ENCODE measurements at regions not wholly inside any gene's neighbourhood (a gene's known extent, or its start where the extent isn't known, plus 50 kb on each side); places are given as distances from the start of the nearest gene placed in this dataset.

DNA sequence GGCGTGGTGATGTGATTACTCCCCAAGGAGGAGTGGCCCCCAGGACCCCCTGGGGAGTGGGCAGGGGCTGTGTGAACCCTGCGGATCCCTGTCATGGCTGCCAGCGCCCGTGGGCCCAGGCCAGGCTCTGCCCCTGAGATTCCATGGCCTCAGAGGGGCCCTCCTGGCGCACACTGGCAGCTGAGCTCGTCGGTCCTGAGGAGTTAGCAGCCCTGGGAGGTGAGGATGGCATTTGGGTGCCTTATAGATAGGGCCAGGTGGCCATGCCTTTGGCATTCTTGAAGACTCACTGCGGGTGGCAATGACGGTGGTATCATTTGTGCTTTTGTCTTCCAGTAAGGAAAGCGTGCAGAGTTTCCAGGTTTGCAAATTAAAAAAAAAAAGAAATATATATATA, 146.8 kb upstream of the GSE1 start:
- Histone ChIP-seq H2AFZ (ENCODE audit: low read length) (no peak overlapping the region), H4K20me1 (ENCODE audit: insufficient read depth, low read length) (peaks cover 26% of the 10 kb centered on the region; the same call in 1 of the 2 replicates), H3K9me3 (ENCODE audit: low read length) (no peaks in the 10 kb centered on the region), H3K4me1 (ENCODE audit: insufficient read depth, low read length) (peaks cover 47% of the 10 kb centered on the region), H3K36me3 (replicated peaks in 1 of 2; ENCODE audit: control insufficient read depth in 1 of 2, insufficient read depth in 2 of 2, low read length in 2 of 2) (no peaks in the 10 kb centered on the region), H3K9ac (ENCODE audit: insufficient read depth, low read depth, low read length) (no peak overlapping the region), H3K4me3 (replicated peaks in 1 of 3; ENCODE audit: insufficient read depth in 1 of 3, low read depth in 2 of 3, low read length in 3 of 3) (no peak overlapping the region), H3K79me2 (ENCODE audit: insufficient read depth, low read length) (no peaks in the 10 kb centered on the region), H3K4me2 (ENCODE audit: low read depth, low read length) (no peak overlapping the region), H3K27ac (ENCODE audit: extremely low read length, insufficient read depth, low read length) (no peak overlapping the region), H3K27me3 (ENCODE audit: control insufficient read depth in 1 of 2, insufficient read depth in 2 of 2, low read length in 2 of 2) (peaks cover 32 to 66% of the 10 kb centered on the region in 2 experiments)
- no TSS peak for BruUV-seq (replicated peaks)
- in situ Hi-C loops (cut with HindIII; ENCODE audit: extremely low pct_ligation_motif_present, low pct_unique_long_range_greater_than_20kb) (no loop called here), intact Hi-C loops (cut with micrococcal nuclease; ENCODE audit: unreplicated experiment) (loop anchor here (1.0 kb wide), 1 partner anchor 17 kb away; no protein-coding TSS in a partner anchor)
- ATAC-seq, result no peak
- no peak for DNase-seq (ENCODE audit: low spot score)
- WGBS (ENCODE audit: low lambda C conversion rate), result 75% methylated on average over 10 of the region's 10 CpGs
- CTCF ChIA-PET (ENCODE audit: low intra/inter-chr PET ratio, low total read pairs), result no interaction called here
- TF ChIP-seq, protein P1, sequence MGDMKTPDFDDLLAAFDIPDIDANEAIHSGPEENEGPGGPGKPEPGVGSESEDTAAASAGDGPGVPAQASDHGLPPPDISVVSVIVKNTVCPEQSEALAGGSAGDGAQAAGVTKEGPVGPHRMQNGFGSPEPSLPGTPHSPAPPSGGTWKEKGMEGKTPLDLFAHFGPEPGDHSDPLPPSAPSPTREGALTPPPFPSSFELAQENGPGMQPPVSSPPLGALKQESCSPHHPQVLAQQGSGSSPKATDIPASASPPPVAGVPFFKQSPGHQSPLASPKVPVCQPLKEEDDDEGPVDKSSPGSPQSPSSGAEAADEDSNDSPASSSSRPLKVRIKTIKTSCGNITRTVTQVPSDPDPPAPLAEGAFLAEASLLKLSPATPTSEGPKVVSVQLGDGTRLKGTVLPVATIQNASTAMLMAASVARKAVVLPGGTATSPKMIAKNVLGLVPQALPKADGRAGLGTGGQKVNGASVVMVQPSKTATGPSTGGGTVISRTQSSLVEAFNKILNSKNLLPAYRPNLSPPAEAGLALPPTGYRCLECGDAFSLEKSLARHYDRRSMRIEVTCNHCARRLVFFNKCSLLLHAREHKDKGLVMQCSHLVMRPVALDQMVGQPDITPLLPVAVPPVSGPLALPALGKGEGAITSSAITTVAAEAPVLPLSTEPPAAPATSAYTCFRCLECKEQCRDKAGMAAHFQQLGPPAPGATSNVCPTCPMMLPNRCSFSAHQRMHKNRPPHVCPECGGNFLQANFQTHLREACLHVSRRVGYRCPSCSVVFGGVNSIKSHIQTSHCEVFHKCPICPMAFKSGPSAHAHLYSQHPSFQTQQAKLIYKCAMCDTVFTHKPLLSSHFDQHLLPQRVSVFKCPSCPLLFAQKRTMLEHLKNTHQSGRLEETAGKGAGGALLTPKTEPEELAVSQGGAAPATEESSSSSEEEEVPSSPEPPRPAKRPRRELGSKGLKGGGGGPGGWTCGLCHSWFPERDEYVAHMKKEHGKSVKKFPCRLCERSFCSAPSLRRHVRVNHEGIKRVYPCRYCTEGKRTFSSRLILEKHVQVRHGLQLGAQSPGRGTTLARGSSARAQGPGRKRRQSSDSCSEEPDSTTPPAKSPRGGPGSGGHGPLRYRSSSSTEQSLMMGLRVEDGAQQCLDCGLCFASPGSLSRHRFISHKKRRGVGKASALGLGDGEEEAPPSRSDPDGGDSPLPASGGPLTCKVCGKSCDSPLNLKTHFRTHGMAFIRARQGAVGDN (CRISPR knock-in tag; IDR thresholded peaks at IDR 0.05), result 0 out of 2 replicates have a peak, but pooled peaks have one; percentile 30
- 0 out of 2 replicates have a peak, but pooled peaks have one; percentile 21 for TF ChIP-seq ZNF772 (CRISPR knock-in tag; IDR thresholded peaks at IDR 0.05)
- 0 out of 2 replicates have a peak, but pooled peaks have one; percentile 23 for TF ChIP-seq HNRNPL (IDR thresholded peaks at IDR 0.05; ENCODE audit: low read depth, low read length)
- TF ChIP-seq, protein P2, sequence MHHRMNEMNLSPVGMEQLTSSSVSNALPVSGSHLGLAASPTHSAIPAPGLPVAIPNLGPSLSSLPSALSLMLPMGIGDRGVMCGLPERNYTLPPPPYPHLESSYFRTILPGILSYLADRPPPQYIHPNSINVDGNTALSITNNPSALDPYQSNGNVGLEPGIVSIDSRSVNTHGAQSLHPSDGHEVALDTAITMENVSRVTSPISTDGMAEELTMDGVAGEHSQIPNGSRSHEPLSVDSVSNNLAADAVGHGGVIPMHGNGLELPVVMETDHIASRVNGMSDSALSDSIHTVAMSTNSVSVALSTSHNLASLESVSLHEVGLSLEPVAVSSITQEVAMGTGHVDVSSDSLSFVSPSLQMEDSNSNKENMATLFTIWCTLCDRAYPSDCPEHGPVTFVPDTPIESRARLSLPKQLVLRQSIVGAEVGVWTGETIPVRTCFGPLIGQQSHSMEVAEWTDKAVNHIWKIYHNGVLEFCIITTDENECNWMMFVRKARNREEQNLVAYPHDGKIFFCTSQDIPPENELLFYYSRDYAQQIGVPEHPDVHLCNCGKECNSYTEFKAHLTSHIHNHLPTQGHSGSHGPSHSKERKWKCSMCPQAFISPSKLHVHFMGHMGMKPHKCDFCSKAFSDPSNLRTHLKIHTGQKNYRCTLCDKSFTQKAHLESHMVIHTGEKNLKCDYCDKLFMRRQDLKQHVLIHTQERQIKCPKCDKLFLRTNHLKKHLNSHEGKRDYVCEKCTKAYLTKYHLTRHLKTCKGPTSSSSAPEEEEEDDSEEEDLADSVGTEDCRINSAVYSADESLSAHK (CRISPR knock-in tag; IDR thresholded peaks at IDR 0.05; ENCODE audit: borderline replicate concordance), result no peak
- FAIRE-seq, result no peak
- POLR2A ChIA-PET, result interaction anchor here (1.2 kb wide), 1 partner anchor 69 kb away, joined by 3 read pairs; no protein-coding TSS in a partner anchor
